H9 (cell line): ENCODE measurements at regions not wholly inside any gene's neighbourhood (a gene's known extent, or its start where the extent isn't known, plus 50 kb on each side); places are given as distances from the start of the nearest gene placed in this dataset.

Source experiments
- DNase-seq: peaks from one replicate; pipeline ENCODE4 v3.0.0-alpha.2; 2017
- H2AFZ ChIP-seq: one replicate; pipeline ENCODE4 v1.6.1; 2013; ENCODE audit warnings: mild to moderate bottlenecking, low read length, control low read depth, moderate library complexity
- H2AK5ac ChIP-seq: 2 replicates; pipeline ENCODE4 v1.6.1; 2013; ENCODE audit warnings: low read length, control low read depth, mixed read lengths; ENCODE audit not compliant: insufficient read length
- H2BK120ac ChIP-seq: one replicate; pipeline ENCODE4 v1.6.1; 2013; ENCODE audit warnings: low read depth, mild to moderate bottlenecking, low read length, control low read depth, inconsistent platforms; ENCODE audit not compliant: poor library complexity, severe bottlenecking
- H2BK12ac ChIP-seq: 2 replicates; pipeline ENCODE4 v1.6.1; 2013; ENCODE audit warnings: low read length, control low read depth, mixed read lengths, low read depth; ENCODE audit not compliant: insufficient read length
- H2BK15ac ChIP-seq: 2 replicates; pipeline ENCODE4 v1.6.1; 2013; ENCODE audit warnings: low read depth, low read length, control low read depth
- H2BK20ac ChIP-seq: one replicate; pipeline ENCODE4 v1.6.1; 2013; ENCODE audit warnings: low read depth, mild to moderate bottlenecking, low read length, control low read depth, inconsistent platforms; ENCODE audit not compliant: poor library complexity, severe bottlenecking
- H2BK5ac ChIP-seq: 2 replicates; pipeline ENCODE4 v1.6.1; 2013; ENCODE audit warnings: low read length, control low read depth, mixed read lengths; ENCODE audit not compliant: insufficient read length
- H3K14ac ChIP-seq: 2 replicates; pipeline ENCODE4 v1.6.1; 2013; ENCODE audit warnings: low read length, control low read depth; ENCODE audit not compliant: insufficient read depth
- H3K18ac ChIP-seq: 2 replicates; pipeline ENCODE4 v1.6.1; 2013; ENCODE audit warnings: low read depth, mild to moderate bottlenecking, mixed read lengths, low read length, control low read depth; ENCODE audit not compliant: insufficient read length
- H3K23ac ChIP-seq: 2 replicates; pipeline ENCODE4 v1.6.1; 2013; ENCODE audit warnings: low read length, control low read depth, mixed read lengths, low read depth; ENCODE audit not compliant: insufficient read length
- H3K23me2 ChIP-seq: 2 replicates; pipeline ENCODE4 v1.6.1; 2013; ENCODE audit warnings: low read depth, mild to moderate bottlenecking, mixed read lengths, low read length, control low read depth; ENCODE audit not compliant: insufficient read length, poor library complexity, severe bottlenecking
- H3K27ac ChIP-seq: 2 replicates; pipeline ENCODE4 v1.5.1; 2013; ENCODE audit warnings: low read length, control low read depth, mixed read lengths, low read depth; ENCODE audit not compliant: insufficient read length
- H3K27me3 ChIP-seq: 2 replicates; pipeline ENCODE4 v1.6.1; 2013; ENCODE audit warnings: low read length, control low read depth, inconsistent platforms; ENCODE audit not compliant: insufficient read depth
- H3K4ac ChIP-seq: 2 replicates; pipeline ENCODE4 v1.6.1; 2013; ENCODE audit warnings: low read depth, mild to moderate bottlenecking, control low read depth, inconsistent platforms, low read length, moderate library complexity
- H3K4me1 ChIP-seq: 2 replicates; pipeline ENCODE4 v1.6.1; 2013; ENCODE audit warnings: low read length, control low read depth, inconsistent platforms; ENCODE audit not compliant: insufficient read depth
- H3K4me2 ChIP-seq: 2 replicates; pipeline ENCODE4 v1.6.1; 2013; ENCODE audit warnings: low read length, control low read depth, mixed read lengths; ENCODE audit not compliant: insufficient read length, insufficient read depth
- H3K56ac ChIP-seq: 2 replicates; pipeline ENCODE4 v1.6.1; 2013; ENCODE audit warnings: low read depth, mild to moderate bottlenecking, mixed read lengths, low read length, control low read depth; ENCODE audit not compliant: insufficient read length
- H3K79me1 ChIP-seq: 2 replicates; pipeline ENCODE4 v1.6.1; 2013; ENCODE audit warnings: low read depth, mild to moderate bottlenecking, moderate library complexity, low read length, control low read depth, inconsistent platforms; ENCODE audit not compliant: insufficient read depth, poor library complexity, severe bottlenecking
- H3K79me2 ChIP-seq: 2 replicates; pipeline ENCODE4 v1.6.1; 2013; ENCODE audit warnings: low read length, control low read depth, inconsistent platforms; ENCODE audit not compliant: insufficient read depth
- H3K9ac ChIP-seq: 2 replicates; pipeline ENCODE4 v1.6.1; 2013; ENCODE audit warnings: low read length, control low read depth, mixed read lengths; ENCODE audit not compliant: insufficient read length; ENCODE audit errors: extremely low read depth
- H3K9me3 ChIP-seq: one replicate; pipeline ENCODE4 v1.6.1; 2013; ENCODE audit warnings: low read depth, low read length, inconsistent platforms; ENCODE audit not compliant: control insufficient read depth
- H3T11ph ChIP-seq: one replicate; pipeline ENCODE4 v1.6.1; 2013; ENCODE audit warnings: mild to moderate bottlenecking, low read length, control low read depth, inconsistent platforms
- H4K20me1 ChIP-seq: one replicate; pipeline ENCODE4 v1.6.1; 2013; ENCODE audit not compliant: control insufficient read depth, insufficient read length, insufficient read depth
- H4K5ac ChIP-seq: 2 replicates; pipeline ENCODE4 v1.6.1; 2013; ENCODE audit warnings: low read depth, mild to moderate bottlenecking, mixed read lengths, low read length, control low read depth; ENCODE audit not compliant: insufficient read length
- H4K8ac ChIP-seq: replicated peaks from 2 replicates; pipeline ENCODE4 v1.6.1; 2013; ENCODE audit warnings: low read length, control low read depth, mixed read lengths, low read depth; ENCODE audit not compliant: insufficient read length
- H4K91ac ChIP-seq: 2 replicates; pipeline ENCODE4 v1.6.1; 2013; ENCODE audit warnings: low read depth, mild to moderate bottlenecking, moderate library complexity, mixed read lengths, low read length, control low read depth; ENCODE audit not compliant: insufficient read length
- H3K27ac Mint-ChIP-seq, 3 experiments: 2 replicates in 2 of 3; 3 replicates in 1 of 3; pipeline ENCODE4 v1.8.0; 2020 to 2021; ENCODE audit warnings: mixed read lengths in 3 of 3, mild to moderate bottlenecking in 1 of 3, moderate library complexity in 1 of 3
- H3K27me3 Mint-ChIP-seq: 2 replicates; pipeline ENCODE4 v1.8.0; 2021; ENCODE audit warnings: low read depth, mild to moderate bottlenecking, moderate library complexity, mixed read lengths
- H3K36me3 Mint-ChIP-seq, 3 experiments: 2 replicates in 2 of 3; 3 replicates in 1 of 3; pipeline ENCODE4 v1.8.0; 2020 to 2021; ENCODE audit warnings: low read depth in 3 of 3, mixed read lengths in 3 of 3; ENCODE audit not compliant: insufficient read depth in 1 of 3
- H3K4me1 Mint-ChIP-seq, 2 experiments: 2 replicates each; pipeline ENCODE4 v1.8.0; 2020; ENCODE audit warnings: mixed read lengths in 2 of 2
- H3K4me3 Mint-ChIP-seq, 2 experiments: 2 replicates in 1 of 2; 3 replicates in 1 of 2; pipeline ENCODE4 v1.8.0; 2020 to 2021; ENCODE audit warnings: mild to moderate bottlenecking in 2 of 2, mixed read lengths in 2 of 2, moderate library complexity in 1 of 2
- H3K9me3 Mint-ChIP-seq, 2 experiments: 2 replicates in 1 of 2; 3 replicates in 1 of 2; pipeline ENCODE4 v1.8.0; 2020; ENCODE audit warnings: mild to moderate bottlenecking in 2 of 2, mixed read lengths in 2 of 2, moderate library complexity in 1 of 2
- WGBS: extraction: QIAGEN DNeasy Blood & Tissue Kit; methylation state at CpG from one replicate; pipeline ENCODE4 v1.1.7; 2013; ENCODE audit warnings: missing lambda C conversion rate, low lambda C conversion rate, mixed read lengths; ENCODE audit not compliant: insufficient read length; ENCODE audit errors: extremely low coverage; 5-methylcytosine and 5-hydroxymethylcytosine counted together
- TF ChIP-seq, protein P1 (sequence below): fragments of 200-600 bp; sonication (generic); conservative IDR thresholded peaks from 3 replicates; pipeline ENCODE4 v1.8.0; 2021; ENCODE audit warnings: antibody characterized with exemption, mild to moderate bottlenecking

DNA sequence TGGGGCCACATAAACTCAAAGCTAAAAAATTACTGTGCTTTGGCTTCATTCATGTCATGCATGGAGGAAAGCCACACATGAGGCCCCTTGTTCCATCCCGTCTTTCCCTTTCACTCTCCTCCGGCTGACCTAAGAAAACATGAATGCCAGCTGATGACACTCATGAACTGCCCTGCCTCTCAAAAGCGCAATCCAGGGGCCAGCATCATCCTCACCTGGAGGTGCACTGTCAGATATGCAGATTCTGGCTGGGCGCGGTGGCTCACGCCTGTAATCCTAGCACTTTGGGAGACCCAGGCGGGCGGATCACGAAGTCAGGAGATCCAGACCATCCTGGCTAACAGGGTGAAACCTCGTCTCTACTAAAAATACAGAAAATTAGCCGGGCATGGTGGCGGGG is 116.1 kb upstream of the FOXN3 start:
- no CpG with 5 or more reads among the region's 12 CpGs for WGBS
- no peak overlapping the region for H2AFZ ChIP-seq
- no peaks in the 10 kb centered on the region; the same call in 1 of the 2 replicates for H3K4me1 ChIP-seq
- no peak overlapping the region for H2BK15ac ChIP-seq
- H3K9ac ChIP-seq = no peak overlapping the region
- DNase-seq = no peak
- H3K14ac ChIP-seq = no peak overlapping the region
- H3T11ph ChIP-seq = no peak overlapping the region
- H2BK5ac ChIP-seq = no peak overlapping the region
- H3K9me3 ChIP-seq = no peaks in the 10 kb centered on the region
- H3K27ac ChIP-seq = no peak overlapping the region
- H2BK20ac ChIP-seq = no peak overlapping the region
- H4K91ac ChIP-seq = no peak overlapping the region
- Mint-ChIP-seq H3K27me3 (no peaks in the 10 kb centered on the region), H3K4me1 (peaks cover 19 to 22% of the 10 kb centered on the region in 2 experiments), H3K27ac (peak overlapping the region in 1 of 3 experiments; percentile 7; a peak in 2 of 7 replicates), H3K36me3 (peaks cover 18 to 27% (median 20%) of the 10 kb centered on the region in 3 experiments), H3K4me3 (no peak overlapping the region), H3K9me3 (peaks cover 8 to 9% of the 10 kb centered on the region in 2 experiments)
- H3K4me2 ChIP-seq = no peak overlapping the region
- peaks cover 7% of the 10 kb centered on the region; the same call in 1 of the 2 replicates for H3K79me2 ChIP-seq
- no peak overlapping the region for H3K18ac ChIP-seq
- H2AK5ac ChIP-seq = no peak overlapping the region
- TF ChIP-seq, protein P1, sequence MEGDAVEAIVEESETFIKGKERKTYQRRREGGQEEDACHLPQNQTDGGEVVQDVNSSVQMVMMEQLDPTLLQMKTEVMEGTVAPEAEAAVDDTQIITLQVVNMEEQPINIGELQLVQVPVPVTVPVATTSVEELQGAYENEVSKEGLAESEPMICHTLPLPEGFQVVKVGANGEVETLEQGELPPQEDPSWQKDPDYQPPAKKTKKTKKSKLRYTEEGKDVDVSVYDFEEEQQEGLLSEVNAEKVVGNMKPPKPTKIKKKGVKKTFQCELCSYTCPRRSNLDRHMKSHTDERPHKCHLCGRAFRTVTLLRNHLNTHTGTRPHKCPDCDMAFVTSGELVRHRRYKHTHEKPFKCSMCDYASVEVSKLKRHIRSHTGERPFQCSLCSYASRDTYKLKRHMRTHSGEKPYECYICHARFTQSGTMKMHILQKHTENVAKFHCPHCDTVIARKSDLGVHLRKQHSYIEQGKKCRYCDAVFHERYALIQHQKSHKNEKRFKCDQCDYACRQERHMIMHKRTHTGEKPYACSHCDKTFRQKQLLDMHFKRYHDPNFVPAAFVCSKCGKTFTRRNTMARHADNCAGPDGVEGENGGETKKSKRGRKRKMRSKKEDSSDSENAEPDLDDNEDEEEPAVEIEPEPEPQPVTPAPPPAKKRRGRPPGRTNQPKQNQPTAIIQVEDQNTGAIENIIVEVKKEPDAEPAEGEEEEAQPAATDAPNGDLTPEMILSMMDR = no peak
- no peak overlapping the region for H4K5ac ChIP-seq
- H4K20me1 ChIP-seq = no peaks in the 10 kb centered on the region
- no peaks in the 10 kb centered on the region for H3K23me2 ChIP-seq
- H4K8ac ChIP-seq = no peak overlapping the region
- no peaks in the 10 kb centered on the region for H3K27me3 ChIP-seq
- no peak overlapping the region for H2BK120ac ChIP-seq
- H3K79me1 ChIP-seq = peaks cover 7% of the 10 kb centered on the region
- H3K23ac ChIP-seq = no peak overlapping the region
- H3K4ac ChIP-seq = no peak overlapping the region
- H3K56ac ChIP-seq = no peak overlapping the region
- no peak overlapping the region for H2BK12ac ChIP-seq
